GM21367 (cell line): ENCODE measurements at regions not wholly inside any gene's neighbourhood (a gene's known extent, or its start where the extent isn't known, plus 50 kb on each side); places are given as distances from the start of the nearest gene placed in this dataset.
"Not testable (repeated sequence)": the region's sequence is repeated elsewhere in the genome, so short reads cannot be mapped to it uniquely, and the experiment has no call there.

ENCODE experiments used
- ATAC-seq: cut with Tn5 transposase; IDR thresholded peaks from one replicate; pipeline ENCODE4 v1.9.1; 2021; ENCODE audit not compliant: unreplicated experiment

DNA sequence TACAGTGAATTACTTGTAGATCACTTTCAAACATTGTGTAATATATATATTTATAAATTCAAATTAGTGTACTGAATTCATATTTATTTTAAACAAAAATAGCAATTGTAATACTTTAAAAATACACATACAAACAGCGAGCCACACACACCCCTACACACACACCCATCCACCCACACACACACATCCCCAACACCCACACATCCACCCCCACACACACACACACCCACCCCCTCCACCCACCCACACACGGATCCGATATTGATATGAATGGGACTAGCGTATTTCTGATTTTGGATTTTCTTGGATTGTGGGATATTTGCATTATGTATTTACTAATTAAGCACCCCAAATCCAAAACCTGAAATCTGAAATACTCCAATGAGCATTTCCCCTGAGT is 451.2 kb downstream of the PCDH7 start:
- ATAC-seq: no peak

DNA sequence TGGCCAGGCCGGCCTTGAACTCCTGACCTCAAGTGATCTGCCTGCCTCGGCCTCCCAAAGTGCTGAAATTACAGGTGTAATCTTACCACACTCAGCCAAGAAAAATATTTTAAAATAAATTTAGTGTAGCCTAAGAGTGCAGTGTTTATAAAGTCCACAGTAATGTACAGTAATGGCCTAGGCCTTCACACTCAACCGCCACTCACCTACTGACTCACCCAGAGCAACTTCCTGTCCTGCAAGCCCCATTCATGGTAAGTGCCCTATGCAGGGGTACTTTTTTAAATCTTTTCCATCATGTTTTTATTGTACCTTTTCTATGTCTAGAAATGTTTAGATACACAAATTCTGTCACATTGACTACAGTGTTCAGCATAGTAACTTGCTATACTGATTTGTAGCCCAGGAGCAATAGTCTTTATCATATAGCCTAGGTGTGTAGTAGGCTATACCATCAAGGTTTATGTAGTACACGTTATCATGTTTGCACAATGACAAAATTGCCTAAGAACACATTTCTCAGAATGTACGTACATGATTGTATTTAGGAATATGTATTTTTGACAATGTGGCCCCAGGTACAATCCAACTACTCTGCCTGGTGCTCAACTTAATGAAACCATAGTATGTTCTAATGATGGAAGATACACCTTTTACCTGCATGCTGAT is 455.2 kb downstream of the PCDH7 start:
- no peak for ATAC-seq

DNA sequence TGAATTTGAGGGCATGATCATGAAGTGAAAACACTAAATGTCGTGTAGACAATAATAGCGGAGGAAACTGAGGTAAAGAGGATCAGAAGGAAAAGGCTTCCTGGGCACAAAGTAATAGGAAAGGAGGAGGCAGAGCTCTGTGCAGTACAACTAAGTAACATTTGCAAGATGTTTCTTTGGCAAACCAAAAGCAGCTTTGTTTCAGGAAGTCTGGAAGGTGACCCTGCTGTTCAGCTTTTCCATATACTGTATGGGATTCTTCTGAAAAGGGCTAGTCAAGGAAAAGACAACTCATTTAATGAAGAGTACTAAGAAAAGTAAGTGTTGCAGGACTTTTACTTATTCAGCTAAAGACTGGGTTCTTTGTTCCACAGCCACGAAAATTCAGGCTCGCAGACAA is 463.1 kb downstream of the PCDH7 start:
- ATAC-seq: no peak

- ATAC-seq: no peak
Measured at GRCh38 chr4:31185014-31185585, 464.9 kb downstream of the PCDH7 start.

DNA sequence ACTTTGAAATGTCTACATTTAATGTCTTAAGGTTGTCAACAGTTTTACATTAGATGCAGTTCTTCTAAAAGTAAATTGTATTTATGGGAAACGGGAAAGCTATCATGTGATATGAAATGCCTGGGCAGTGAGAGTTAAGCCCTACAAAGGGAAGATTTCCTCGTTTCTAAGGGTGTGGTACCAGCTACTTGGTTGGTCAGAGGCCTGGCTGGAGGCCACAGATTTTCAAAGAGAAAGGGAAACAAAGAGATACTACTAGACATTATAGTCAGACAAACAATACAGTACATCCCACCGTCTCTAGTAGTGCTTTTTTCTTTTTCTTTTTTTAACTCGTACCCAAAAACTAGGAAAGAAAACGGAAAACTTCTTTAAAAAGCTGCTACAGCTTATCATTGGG is 467.8 kb downstream of the PCDH7 start:
- ATAC-seq: no peak

GRCh38 chr4:31189938-31190337 is 469.8 kb downstream of the PCDH7 start:
- ATAC-seq: no peak

GRCh38 chr4:31190671-31191070 is 470.5 kb downstream of the PCDH7 start:
- ATAC-seq: no peak

DNA sequence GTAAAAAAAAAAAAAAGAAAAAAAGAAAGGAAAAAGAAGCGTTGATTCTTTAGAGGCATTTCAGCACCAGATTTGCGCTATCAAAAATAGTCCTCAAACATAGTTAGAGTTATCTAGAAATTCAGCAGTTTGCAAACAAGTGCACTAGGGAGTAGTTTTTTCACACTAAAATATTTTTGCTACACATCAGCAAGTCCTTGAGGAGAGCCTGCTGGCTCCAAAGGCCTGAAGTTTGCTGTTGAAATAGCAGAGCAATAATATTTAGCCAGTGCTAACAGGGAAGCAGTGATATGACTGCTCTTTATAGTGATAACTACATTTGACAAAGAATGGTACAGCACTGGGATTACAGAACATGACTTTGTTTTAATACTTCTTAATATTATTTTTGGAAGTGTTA is 472.2 kb downstream of the PCDH7 start:
- no peak for ATAC-seq

DNA sequence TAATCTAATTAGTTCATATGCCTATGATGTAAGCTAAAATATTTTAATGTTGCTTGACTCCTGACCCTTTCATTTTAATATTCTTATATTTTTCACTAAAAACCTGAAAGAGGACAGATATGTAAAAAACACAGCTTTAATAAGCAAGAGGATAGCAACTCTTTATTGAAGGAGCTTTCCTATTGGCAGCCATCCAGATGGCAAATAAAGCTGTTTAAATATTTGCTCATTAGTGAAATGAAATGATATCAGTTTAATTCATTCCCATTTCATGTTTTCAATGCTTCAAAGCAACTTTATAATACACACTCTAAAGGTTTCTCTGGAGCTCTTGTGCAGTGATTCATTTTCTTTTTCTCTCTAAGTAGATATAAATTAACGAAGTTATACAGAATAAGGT is 473.4 kb downstream of the PCDH7 start:
- no peak for ATAC-seq

GRCh38 chr4:31194823-31195222 is 474.7 kb downstream of the PCDH7 start:
- no peak for ATAC-seq

- no peak for ATAC-seq
Measured at GRCh38 chr4:31199644-31200043, 479.5 kb downstream of the PCDH7 start.

DNA sequence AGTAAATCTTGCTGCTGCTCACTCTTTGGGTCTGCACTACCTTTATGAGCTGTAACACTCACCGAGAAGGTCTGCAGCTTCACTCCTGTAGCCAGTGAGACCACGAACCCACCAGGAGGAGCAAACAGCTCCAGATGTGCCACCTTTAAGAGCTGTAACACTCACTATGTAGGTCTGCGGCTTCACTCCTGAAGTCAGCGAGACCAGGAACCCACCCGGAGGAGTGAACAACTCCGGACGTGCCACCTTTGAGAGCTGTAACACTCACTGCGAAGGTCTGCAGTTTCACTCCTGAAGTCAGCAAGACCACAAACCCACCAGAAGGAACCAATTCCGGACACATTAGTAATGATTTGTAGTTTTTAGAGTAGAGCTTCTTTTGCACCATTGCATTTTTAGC is 481.9 kb downstream of the PCDH7 start:
- not testable (repeated sequence) for ATAC-seq

DNA sequence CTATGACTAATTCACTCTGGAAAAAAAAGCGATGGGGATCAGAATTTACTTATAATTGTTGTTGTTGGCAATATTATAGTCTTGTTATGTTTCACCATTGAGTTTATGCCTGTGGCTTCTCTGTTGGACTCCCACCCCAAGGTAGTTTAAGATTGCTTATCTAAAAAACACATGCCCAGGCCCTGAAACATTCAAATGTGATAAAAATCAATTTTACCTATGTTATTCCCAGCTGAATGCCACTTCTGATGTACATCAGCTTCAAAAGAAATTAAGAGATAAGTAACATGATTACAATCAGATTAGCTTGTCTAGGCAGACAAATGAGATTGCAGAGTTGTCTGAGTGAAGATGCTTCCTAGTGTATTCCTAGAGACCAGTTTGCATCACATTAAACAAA is 484.7 kb downstream of the PCDH7 start:
- no peak for ATAC-seq

DNA sequence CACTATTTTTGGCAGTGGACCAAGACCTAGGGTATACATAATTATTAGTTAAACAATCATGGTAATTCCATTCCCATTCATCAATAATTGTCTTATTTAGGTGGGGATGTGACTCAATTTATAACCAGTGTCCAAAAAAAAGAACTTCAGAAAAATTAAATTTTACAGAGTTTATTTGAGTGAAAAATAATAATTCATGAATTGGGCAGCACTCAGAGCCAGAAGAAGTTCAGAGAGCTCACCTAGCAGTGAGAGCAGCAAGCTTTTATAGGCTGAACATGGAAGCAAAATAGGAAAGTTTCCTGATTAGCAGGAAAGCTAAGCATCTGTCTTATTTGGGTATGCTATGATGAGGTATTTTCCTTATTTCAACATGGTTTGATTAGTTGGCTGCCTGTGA is 500.8 kb downstream of the PCDH7 start:
- ATAC-seq: no peak

DNA sequence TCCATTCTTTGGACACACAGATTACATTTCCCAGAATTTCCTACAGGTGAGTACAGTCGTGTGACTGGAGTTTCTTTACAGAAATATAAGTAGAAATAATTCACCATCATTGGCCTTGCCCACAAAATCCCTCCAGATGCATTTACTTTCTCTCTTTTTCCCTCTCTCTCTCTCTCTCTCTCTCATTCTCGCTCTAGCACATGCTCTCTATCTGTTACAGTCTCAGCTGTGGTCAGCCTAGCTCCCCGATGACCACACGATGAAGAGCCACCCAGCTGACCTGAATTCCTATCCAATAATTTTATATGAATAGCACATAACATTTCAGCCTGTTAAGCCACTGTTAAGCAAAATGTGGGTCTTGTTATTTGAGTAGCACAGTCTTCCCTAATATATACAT is 507.9 kb downstream of the PCDH7 start:
- ATAC-seq: no peak

- no peak for ATAC-seq
Measured at GRCh38 chr4:31230594-31230993, 510.4 kb downstream of the PCDH7 start.

DNA sequence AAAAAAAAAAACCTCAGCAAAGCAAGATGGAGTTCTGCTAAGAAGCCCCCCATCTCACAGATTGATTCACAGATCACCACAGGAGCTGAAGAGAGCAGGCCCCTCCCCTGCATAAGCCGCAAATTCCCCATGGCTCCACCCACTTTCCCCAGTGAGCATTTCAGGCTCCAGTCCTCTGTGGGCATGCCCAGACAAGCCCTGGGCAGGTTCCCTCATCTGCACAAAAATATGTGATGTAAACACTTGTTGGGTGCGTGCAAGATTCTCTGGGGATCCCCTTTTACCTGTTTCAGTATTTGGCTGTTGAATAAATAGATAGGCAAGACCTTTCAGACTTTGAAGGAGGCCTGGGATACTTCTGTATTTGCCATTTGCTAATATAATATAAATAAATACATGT is 514.3 kb downstream of the PCDH7 start:
- peak; percentile 55 for ATAC-seq

DNA sequence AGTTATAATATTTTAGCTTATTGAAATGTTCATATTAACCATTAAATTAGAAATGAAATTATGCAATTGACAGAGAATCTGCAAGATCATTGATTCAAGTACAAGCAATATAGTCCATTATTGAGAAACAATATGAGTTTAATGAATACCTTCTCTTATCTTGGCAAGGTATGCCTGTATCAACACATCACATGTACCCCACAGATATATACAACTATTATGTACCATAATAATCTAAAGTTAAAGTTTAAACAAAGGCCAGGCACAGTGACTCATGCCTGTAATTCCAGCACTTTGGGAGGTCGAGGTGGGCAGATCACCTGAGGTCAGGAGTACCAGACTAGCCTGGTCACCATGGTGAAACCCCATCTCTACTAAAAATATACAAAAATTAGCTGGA is 514.7 kb downstream of the PCDH7 start:
- no peak for ATAC-seq

DNA sequence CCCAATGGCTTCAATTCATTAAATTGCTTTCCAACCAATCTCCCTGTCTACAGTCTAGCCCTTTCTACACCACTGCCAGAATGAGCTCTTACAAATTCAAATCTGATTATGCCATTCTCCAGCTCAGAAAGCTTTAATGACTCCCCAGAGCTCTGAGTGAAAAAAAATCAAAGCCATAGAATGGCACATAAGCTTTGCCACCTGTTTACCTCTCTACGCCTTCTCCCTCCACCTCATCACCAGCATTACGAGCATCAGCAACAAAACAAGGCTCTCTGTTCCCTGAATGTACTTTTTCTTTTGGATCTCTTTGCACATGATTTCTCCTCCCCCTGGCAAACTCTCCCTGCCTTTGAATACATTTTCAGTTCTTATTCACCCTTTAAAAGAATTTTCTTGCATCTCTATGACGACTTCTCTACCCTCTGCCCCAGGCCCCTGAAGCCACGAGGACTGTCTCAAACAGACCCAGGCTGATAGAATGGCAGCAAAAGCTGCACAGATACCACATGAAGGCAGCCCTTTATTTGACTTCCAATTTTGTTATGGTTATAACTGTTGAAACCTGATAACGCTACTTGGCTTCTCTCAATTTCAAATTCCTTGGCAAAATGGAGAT is 516.0 kb downstream of the PCDH7 start:
- no peak for ATAC-seq

DNA sequence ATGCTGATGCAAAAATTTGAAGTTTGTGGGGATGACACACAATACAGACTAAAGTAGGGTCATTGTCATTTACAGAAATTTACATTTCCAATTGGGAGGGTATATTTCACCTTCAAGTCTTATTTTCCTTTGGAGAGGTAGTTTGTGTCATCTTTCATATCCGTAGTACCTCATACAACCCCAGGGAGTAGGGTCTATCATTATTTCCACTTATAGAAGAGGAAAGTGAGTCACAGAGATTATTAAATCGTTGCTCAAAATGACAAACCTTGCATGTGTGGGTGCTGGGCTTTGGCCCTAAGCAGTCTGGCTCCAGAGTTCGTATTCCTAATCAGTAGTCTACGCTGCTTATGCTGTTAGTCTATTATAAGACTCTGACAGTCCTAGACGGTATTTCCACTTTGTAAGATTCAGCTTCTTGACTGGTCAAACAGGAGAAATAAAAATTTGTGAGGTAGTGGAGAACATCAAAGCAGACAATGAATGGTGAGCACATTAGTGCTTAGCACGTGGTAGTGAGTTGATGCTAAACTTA is 516.5 kb downstream of the PCDH7 start:
- ATAC-seq: no peak

DNA sequence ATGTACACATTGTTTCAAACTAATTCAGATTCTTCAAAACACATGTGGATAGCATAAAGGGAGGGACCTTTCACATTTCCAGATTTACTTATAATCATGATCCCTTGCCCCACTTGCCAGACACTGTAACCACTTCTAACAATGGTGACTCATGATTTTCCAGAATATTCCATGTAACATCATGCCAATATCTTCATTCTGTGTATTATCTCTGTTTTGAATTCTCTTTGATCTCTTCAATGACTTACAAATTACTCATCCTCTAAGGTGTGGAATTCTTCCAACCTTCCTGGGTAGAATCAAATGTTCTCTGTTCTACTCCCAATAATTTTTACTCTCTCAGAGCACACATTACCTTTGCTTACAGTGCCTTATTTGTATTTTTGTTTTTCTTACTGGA is 517.1 kb downstream of the PCDH7 start:
- ATAC-seq: no peak

DNA sequence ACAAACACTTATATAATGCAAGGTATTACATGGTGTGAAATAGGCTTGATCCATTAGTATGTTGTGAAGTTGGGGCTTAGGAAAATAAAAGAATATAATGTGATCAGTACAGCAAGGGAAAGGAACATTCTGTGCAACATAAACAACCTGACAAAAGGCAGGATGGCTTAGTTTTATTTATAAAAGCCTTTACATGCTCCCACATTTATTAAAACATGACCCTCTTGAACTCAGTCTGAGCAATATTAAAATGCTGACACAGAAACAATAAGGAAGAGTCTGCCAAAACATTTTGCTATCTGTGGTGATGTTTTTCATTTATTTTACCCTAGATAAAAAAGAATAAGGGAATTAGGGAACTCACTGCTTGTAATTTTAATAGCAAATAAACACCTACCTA is 519.7 kb downstream of the PCDH7 start:
- ATAC-seq: no peak
